ENCODE measurements at regions not wholly inside any gene's neighbourhood (a gene's known extent, or its start where the extent isn't known, plus 50 kb on each side); places are given as distances from the start of the nearest gene placed in this dataset.

DNA sequence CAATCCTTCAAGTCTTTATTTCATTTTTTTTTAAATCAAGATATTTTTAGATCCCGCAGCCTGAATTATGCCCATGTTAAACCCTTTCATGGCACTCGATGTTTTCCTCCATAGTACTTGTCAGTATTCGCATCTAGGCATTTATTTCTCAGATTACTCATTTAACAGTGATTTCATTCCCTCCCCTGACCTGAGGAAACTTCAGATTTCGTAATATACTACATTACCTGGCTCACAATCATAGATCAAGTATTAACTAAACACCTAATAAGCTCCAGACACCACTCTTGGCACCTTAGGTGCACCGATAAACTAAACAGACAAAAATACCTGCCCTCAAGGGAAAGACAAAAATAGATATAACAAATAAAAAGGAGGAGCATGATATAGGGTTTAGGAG is 413.2 kb upstream of the GJE1 start:
- TF ChIP-seq, protein P1, sequence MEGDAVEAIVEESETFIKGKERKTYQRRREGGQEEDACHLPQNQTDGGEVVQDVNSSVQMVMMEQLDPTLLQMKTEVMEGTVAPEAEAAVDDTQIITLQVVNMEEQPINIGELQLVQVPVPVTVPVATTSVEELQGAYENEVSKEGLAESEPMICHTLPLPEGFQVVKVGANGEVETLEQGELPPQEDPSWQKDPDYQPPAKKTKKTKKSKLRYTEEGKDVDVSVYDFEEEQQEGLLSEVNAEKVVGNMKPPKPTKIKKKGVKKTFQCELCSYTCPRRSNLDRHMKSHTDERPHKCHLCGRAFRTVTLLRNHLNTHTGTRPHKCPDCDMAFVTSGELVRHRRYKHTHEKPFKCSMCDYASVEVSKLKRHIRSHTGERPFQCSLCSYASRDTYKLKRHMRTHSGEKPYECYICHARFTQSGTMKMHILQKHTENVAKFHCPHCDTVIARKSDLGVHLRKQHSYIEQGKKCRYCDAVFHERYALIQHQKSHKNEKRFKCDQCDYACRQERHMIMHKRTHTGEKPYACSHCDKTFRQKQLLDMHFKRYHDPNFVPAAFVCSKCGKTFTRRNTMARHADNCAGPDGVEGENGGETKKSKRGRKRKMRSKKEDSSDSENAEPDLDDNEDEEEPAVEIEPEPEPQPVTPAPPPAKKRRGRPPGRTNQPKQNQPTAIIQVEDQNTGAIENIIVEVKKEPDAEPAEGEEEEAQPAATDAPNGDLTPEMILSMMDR (conservative IDR thresholded peaks at IDR 0.05 in 1 of 2, IDR thresholded peaks at IDR 0.05 in 1 of 2; ENCODE audit: extremely low read depth in 1 of 2, insufficient read depth in 1 of 2, low read depth in 1 of 2, low read length in 2 of 2): no peak
- TF ChIP-seq EZH2 (IDR thresholded peaks at IDR 0.05; ENCODE audit: borderline replicate concordance, low read length): no peak

All from mammary epithelial cell (primary cell).